Stimulated activated CD4-positive, alpha-beta T cell treated with anti-CD3 and anti-CD28 coated beads, Interleukin-12 subunit alpha, Interleukin-12 subunit beta, amount 100 ng/mL, for 48 hours (primary cell): ENCODE measurements at regions not wholly inside any gene's neighbourhood (a gene's known extent, or its start where the extent isn't known, plus 50 kb on each side); places are given as distances from the start of the nearest gene placed in this dataset.

Experiments
- DNase-seq, 3 donors: peaks; one replicate each; pipeline ENCODE4 v3.0.0-alpha.2; 2020; ENCODE audit warnings: low read depth in 2 of 3, low spot score in 1 of 3

DNA sequence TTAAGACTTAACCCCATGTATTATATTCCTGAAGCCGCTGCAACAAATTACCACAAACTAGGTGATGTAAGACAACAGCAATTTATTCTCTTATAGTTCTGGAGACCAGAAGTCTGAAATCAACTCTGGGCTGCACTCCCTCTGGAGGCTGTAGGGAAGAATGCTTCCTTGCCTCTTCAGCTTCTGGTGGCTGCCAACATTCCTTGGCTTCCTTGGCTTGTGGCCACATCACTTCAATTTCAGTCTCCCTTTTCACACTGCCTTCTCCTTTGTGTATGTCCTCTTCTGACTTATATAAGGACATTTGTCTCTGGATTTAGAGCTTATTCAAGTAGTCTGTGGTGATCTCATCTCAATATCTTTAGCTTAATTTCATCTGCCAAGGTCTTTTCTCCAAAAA is 141.6 kb downstream of the DHX35 start:
- no peak for DNase-seq

DNA sequence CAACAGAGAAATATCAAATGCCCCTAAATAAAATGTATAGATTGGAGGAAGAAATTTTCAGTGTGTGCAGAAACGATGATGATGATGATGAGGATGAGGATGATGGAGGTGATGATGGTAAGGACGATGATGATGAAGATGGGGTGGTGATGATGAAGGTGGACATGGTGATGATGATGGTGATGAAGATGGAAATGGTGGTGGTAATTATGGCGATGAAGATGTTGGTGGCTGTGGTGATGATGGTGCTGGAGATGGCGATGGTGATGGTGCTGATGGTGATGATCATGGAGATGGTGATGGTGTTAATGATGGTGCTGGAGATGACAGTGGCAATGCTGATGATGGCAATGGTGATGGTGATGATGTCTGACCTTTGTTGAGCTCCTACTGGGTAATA is 141.2 kb downstream of the DHX35 start:
- no peak for DNase-seq

DNA sequence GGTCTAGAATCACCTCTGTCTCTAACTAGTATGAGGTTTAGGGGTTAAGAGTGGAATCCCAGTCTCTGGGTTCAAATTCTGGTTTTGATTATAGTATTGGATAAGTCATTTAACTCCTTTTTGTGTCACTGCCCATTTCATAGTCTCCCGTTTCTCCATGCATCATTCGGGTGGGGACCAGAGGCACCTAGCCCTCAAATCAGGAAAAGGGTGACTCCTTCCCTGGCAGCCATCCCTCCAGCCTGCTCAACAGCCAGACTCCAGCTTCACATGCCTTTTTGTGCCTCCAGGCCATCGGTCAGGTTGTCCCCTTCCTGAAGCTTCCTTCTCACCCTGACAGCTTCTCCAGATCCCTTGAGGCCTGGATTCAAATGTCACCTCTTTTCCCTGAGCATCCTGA is 139.8 kb downstream of the DHX35 start:
- DNase-seq = no peak

DNA sequence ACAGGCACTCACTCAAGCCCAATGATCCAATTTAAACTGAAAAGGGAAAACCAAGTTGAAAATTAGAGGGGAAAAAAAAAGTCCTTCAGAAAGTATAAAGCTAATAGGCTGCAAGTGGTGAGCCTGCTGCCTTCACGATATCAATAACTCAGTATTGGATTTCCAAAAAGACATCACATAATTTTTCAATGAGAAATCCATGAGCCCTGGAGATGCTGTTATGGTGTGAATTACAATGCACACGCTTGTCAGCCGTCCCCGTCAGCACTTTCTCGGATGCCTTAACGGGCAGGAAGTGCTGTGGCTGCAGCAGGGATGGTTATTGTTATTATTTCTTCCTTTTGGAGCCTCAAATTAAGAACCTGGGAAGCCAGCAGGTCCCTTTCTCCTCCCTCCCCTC is 138.5 kb downstream of the DHX35 start:
- no peak for DNase-seq

DNA sequence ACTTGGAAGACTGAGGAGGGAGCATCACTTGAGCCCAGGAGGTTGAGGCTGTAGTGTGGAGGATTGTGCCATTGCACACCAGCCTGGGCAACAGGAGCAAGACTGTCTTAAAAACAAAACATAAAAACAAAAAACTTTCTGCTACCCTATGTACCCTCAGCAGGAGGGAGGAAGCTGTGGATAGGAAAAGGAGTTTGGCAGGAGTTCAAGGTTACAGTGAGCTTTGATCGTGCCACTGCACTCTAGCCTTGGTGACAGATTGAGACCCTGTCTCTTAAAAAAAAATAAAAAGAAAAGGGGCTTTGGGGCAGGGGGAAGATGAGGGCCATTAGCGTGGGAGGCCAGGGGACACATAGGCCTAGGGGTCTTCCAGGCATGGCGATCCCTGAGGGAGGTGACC is 135.7 kb downstream of the DHX35 start:
- DNase-seq = no peak

DNA sequence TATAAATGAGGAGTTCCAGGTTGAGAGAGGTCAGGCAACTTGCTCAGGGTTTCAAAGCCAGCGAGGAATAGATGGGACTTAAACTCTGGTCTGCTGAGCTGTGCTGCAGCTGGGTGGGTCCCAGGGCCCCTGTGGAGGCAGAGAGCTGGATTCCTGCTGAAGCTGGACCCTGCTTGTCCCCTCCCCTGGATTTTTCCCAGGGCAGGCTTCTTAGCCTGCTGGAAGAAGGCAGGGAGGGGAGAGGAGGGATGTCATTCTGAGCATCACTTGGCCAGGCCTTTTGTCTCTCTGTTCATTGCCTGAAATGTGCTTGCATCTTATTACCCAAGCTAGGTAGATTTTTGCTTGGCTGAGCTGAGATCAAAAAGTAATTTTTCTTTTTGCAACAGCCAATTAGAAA is 133.7 kb downstream of the DHX35 start:
- no peak for DNase-seq

DNA sequence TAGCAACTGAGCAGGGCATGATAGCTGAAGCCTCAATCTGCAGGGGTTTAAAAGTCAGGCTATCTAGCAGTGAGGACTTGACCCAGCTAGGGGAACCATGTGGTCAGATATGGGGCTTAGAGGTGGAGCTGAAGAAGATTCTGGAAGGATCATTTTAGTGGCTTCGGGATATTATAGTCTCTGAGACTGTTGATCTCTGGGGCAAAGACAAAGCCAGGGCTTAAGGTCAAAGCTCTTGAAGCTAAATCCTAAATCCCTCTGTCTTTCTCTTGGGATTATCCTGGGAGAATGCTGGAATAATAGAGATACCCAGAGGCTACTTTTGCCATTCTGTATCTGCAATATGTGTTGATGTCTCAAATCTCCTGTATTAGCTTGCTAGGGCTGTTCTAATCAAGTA is 132.2 kb downstream of the DHX35 start:
- DNase-seq = no peak

DNA sequence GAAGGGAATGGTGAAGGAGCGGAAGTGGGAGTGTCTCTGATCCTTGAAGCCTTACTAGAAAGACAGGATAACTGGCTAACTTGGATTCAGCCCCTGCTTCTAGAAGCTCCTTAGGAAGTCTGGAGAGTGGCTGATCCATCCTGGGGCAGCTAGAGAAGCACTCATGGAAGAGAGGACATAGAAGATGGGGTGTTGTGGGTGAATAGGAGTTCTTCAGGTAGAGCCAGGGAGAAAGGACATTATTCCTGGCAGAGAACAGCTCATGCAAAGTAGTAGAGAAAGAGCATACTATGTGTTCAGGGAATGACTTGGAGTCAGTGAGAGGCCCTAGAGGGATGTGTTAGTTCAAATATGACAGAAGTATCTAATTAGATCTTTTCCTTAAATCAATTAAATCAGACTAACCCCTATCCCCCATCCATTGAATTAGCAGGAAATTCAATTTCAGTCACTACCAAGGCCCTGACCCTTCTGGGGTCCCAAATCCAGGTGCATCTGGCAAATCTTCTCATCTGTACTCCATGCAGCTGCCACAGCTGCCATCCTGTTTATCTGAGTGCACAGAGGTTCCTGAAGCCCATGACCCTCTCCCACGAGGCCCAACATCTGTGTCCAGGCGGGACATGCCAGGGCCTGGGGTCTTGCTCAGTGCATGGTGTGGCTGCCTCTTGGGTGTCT is 130.7 kb downstream of the DHX35 start:
- no peak for DNase-seq

DNA sequence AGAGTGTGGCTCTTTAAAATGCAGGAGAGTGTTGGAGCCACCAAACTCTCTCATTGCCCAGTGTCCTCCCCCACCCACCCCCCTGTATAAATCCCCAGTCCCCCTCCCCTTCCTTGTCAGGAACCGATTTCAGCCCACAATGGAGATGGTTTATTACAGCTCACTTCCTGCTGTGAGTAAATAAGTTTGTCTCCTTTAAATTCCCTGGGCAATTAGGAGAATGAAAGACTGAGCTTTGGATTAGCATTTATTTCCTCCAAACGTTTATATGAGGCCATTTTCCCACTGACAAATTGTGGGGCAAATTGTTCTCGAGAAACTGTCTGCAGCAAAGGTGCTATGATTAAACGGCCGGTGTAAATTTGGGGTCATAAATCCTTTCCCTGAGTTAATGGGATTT is 128.8 kb downstream of the DHX35 start:
- DNase-seq = no peak

DNA sequence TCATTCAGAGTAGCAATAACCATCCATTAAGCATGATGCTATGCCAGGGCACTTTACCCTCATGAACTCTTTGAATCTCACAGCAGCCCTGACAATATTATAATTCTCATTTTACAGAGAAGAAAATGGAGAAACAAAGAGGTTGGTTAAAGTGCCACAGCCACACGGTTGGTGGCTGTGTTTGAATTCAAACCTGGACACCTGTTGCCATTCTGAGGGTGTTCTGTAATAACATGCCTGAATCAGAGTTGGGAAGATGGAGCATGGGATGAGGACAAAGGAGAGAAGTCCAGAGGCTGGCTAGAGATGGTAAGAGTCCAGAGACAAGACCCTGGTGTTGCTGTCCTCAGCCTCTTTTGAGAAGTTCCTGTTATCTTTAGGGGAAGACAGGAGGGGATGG is 127.7 kb downstream of the DHX35 start:
- no peak for DNase-seq
